HG02970 (cell line): ENCODE measurements at regions not wholly inside any gene's neighbourhood (a gene's known extent, or its start where the extent isn't known, plus 50 kb on each side); places are given as distances from the start of the nearest gene placed in this dataset.

Experiments
- ATAC-seq: cut with Tn5 transposase; IDR thresholded peaks from one replicate; pipeline ENCODE4 v1.9.1; 2021; ENCODE audit warnings: mild to moderate bottlenecking, moderate library complexity, moderate number of reproducible peaks; ENCODE audit not compliant: unreplicated experiment, low FRiP score

DNA sequence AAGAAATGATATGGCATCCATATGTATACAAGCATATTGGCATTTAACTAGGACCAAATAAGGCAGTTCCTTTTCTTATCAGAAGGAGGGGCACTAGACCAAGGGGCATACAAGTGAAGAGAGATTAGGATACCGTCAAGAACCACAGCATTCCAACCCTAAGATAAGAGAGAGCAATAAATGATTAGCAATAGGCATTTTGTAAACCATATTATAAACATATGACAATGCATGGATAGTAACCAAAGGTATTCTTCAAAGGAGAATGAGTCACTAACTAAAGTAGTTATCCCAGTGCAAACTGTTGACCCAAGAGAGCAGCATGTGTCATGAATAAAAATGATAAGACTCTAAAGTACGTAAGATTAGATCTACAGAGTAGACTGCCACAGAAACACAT is 500.9 kb upstream of the HTR2A start:
- ATAC-seq, result no peak

DNA sequence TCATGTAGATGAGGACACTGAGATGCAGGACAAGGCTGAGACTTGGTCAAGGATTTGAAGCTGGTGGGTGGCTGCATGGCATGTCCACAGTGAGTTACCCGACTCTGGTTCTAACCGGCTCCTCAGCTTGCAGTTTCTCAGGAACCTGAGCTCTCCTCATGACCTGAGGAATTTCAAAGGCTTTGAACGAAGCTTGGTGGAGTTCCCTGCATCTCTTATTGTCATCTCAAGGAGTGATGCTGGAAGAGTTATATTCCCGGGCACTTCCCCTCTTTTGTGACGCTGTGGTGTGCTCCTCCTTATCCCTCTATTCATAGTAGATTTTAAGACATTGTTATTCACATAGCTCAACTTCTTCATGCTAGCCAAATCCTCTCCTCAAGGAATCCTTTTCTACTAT is 500.1 kb upstream of the HTR2A start:
- ATAC-seq, result no peak

DNA sequence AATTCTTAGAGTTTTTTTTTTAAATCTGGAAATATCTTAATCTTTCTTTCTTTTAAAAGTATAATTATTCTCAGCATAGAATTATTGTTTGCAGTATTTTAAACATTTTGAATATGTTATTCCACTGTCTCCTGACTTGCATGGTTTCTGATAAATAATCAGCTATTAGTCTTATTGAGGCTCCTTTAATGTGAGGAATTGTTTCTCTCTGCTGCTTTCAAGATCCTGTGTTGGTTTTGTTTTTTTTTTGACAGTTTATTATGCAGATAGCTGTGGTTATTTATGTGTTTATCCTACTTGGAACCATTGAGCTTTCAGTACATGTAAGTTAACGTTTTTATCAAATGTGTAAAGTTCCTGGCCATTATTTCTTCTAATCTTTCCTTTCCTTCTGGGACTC is 477.9 kb upstream of the HTR2A start:
- ATAC-seq, result no peak

- ATAC-seq, result no peak
These were observed 475.9 kb upstream of the HTR2A start for GRCh38 chr13:47372751-47373150.

GRCh38 chr13:47351798-47352197 is 454.9 kb upstream of the HTR2A start:
- no peak for ATAC-seq

DNA sequence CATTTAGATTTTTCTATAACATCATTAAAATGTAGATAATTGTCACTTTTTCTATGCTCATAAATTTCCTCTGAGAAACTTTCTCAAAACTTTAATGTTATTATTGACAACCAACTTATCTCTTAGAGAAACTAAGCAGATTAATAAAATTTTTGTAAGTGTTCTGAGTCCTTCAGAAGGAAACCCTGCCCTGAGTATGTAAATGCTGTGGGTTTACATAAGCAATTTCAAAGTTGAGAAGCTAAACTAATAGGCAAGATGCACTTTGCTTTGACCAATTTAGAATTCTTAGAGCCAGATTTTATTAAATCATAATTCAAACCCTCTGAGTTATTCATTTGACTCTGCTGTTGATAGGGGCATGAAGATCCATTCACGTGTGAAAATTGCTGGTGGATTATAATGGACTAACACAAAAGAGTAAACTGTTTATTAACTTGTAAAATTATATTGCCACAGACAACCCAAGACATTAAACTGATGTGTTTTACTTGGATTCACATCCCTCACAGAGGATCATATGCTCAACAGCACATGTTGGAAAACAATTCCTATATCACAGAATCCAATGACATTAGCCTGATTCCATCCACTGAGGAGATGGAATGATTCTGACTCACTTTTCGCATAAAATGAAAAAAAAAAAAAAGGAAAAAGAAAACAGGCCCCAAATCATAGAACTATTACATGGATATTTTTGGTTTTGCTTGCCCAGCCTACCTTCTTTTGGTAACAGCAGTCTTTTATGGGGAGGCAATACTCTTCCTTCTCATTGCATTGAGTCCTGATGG is 453.7 kb upstream of the HTR2A start:
- no peak for ATAC-seq

GRCh38 chr13:47349211-47349610 is 452.4 kb upstream of the HTR2A start:
- ATAC-seq, result no peak

DNA sequence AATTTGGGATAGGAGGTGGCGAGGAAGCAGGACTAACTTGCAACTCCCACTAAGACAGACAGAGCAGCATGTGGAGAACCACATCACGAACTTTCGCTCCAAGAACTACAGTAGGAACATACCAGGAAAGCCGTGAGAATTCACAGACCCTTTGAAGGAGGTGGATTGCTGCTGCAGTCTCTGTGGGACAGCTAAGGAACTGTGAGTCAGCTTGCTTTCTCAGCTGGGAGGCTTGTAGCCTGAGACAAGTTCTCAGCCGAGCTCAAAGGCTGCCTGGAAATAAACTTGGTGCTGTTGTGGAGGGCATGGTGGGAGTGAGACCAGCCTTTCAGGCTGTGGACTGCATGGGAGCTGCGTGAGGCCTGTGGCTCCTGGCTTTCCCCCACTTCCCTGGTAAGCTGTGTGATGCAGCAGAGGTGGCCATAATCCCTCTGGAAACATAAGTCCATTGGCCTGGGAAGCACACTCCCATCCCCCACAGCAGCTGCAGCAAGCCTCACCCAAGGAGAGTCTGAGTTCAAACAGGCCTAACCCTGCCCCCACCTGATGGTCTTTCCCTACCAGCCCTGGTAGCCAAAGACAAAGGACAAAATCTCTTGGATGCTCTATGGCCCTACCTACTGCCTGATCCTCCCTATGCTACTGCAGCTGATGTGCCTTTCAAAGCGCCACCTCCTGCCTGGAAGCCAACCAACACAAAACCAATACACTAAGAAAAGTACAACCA is 441.1 kb upstream of the HTR2A start:
- no peak for ATAC-seq

- ATAC-seq, result no peak
These were observed 437.3 kb upstream of the HTR2A start for GRCh38 chr13:47334173-47334572.

DNA sequence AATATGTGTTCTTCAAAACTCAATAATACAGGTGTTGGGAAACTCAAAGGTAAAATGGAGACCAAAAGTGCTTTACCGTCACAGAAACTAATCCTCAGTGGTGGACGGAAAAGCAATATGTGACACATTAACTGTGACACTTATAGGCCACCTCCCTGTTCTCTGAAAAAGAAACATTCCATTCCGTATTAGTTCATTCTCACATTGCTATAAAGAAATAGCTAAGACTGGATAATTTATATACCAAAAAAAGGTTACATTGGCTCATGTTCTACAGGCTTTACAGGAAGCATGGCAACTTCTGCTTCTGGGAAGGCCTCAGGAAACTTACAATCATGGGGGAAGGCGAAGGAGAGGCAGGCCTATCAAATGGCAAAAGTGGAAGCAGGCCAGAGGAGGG is 435.3 kb upstream of the HTR2A start:
- ATAC-seq, result no peak

- ATAC-seq, result no peak
These were observed 433.2 kb upstream of the HTR2A start for GRCh38 chr13:47330031-47330430.

DNA sequence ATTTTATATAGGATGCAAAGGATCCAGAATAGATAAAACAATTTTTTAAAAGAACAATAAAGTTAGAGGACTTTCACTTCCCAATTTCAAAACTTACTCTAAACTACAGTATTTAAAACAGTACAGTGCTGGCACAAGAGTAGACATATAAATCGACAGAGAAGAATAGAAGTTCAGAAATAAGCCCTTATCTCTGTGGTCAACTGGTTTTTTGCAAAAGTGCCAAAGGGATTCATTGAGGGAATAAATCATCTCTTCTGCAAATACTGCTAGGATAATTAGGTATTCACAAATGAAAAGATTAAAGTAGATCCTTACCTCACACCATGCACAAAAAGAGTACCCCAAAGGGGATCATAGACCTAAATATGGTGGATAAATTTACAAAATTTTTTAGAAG is 431.0 kb upstream of the HTR2A start:
- ATAC-seq, result no peak

GRCh38 chr13:47326061-47326460 is 429.2 kb upstream of the HTR2A start:
- no peak for ATAC-seq

DNA sequence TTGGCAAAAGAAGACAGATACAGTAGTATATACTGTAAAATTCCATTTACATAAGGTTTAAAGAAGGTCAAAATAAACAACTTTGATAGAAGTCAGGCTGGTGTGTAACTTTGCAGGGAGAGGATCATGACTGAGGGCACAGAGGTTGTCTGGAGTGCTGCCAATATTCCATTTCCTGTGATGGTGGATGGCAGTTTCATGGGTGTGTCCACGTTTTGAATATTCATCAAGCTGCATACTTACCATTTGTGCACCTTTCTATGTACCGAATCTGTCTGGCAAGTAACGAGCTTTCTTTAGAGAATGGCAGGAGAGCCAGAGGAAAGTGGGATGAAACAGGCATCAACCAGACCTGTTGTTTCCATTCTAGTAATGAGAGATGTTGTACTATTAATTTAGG is 420.5 kb upstream of the HTR2A start:
- no peak for ATAC-seq

GRCh38 chr13:47310401-47310800 is 413.5 kb upstream of the HTR2A start:
- ATAC-seq, result no peak

DNA sequence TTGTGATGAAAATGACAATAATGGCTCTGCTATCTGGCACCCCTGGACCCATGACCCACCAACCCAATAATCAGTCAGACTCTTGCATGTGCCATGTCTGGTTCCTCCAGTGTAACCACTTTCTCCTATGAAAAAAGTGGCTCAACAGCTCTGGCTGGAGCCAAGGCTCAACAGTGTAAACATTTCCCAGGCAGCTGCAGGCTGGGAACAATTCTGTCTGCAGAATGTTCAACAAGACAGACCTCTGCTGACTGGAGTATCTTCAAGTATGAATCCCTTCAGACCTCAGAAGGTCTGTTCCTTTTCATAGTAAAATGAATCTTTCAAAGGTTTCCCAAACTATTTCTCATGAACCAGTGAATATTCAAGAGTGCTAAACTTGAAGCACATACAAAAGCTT is 410.1 kb upstream of the HTR2A start:
- ATAC-seq, result no peak

- no peak for ATAC-seq
These were observed 406.8 kb upstream of the HTR2A start for GRCh38 chr13:47303626-47304025.

DNA sequence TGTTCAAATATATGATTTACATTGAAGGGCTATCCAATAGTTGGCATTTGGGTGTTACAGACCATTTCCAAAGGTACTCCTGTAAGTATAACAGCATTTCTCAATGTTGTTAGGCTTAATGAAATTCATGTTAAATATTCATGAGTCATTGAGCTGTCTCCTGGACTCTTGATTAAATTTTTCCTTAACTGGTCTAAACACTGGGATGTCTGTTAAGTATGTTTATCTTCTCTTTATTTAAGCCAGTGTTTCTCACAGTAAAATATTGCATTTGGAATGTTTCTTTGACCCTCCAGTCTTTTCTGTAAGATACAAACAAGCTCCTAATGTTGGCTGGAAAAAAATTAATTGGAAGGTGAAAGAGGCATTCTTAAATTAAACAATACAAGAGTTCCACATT is 402.5 kb upstream of the HTR2A start:
- no peak for ATAC-seq

GRCh38 chr13:47298506-47298905 is 401.7 kb upstream of the HTR2A start:
- no peak for ATAC-seq

DNA sequence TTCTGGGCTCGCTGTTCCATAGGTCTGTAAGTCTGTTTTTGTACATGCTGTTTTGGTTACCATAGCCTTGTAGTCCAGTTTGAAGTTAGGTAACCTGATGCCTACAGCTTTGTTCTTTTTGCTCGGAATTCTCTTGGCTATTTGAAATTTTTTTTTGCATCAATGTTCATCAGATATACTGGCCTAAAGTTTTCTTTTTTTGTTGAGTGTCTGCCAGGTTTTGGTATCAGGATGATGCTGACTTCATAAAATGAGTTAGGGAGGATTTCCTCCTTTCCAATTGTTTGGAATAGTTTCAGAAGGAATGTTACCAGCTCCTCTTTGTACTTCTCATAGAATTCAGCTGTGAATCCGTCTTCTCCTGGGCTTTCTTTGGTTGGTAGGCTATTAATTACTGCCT is 397.8 kb upstream of the HTR2A start:
- no peak for ATAC-seq

DNA sequence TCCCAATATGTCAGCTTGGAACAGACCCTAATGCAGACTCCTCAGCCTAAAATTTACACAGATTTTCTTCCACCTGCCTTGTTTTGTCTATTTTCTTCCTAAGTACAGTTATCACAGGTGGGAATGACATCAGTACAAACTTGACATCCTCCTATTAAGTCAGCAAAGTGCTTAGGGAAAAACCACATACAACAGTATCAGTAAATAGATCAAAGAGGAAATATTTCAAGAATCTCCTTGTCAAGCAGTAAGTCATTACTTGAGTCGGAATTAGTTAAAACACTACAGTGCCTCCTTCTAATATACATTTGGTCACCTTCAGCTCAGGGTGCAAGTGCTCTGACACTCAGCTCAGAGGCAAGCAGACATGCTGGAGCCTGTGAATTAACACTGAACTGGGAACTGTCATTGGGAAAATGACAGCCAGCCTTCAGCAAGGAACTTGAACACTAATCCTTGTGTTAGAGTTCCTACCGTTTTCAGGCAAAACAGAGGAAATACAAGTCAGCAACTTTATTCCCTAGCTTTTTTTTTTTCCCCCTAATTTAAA is 394.3 kb upstream of the HTR2A start:
- no peak for ATAC-seq

GRCh38 chr13:47289567-47289966 is 392.7 kb upstream of the HTR2A start:
- ATAC-seq, result no peak
